Activated CD4-positive, alpha-beta memory T cell treated with anti-CD3 and anti-CD28 coated beads for 36 hours (primary cell): ENCODE measurements at regions not wholly inside any gene's neighbourhood (a gene's known extent, or its start where the extent isn't known, plus 50 kb on each side); places are given as distances from the start of the nearest gene placed in this dataset.

ENCODE experiments used
- CTCF ChIA-PET: fragments of 350-600 bp; sonication (Branson Sonifier 250); formaldehyde crosslinking; loops from one replicate; lab custom pipeline; 2021; ENCODE audit warnings: antibody characterized with exemption, inconsistent platforms; lab: Charles Lee
- POLR2A ChIA-PET: fragments of 350-600 bp; sonication (Branson Sonifier 250); formaldehyde crosslinking; loops from one replicate; lab custom pipeline; 2021; ENCODE audit warnings: antibody characterized with exemption; lab: Charles Lee
- DNase-seq: peaks from one replicate; pipeline ENCODE4 v3.0.0-alpha.2; 2020
- H3K27ac Mint-ChIP-seq: one replicate; pipeline ENCODE4 v1.8.0; 2021; ENCODE audit warnings: mixed read lengths
- H3K27me3 Mint-ChIP-seq: one replicate; pipeline ENCODE4 v1.8.0; 2021; ENCODE audit warnings: mixed read lengths
- H3K36me3 Mint-ChIP-seq: one replicate; pipeline ENCODE4 v1.8.0; 2021; ENCODE audit warnings: mixed read lengths
- H3K4me1 Mint-ChIP-seq: one replicate; pipeline ENCODE4 v1.8.0; 2021; ENCODE audit warnings: low read depth, mixed read lengths
- H3K4me3 Mint-ChIP-seq: one replicate; pipeline ENCODE4 v1.8.0; 2021; ENCODE audit warnings: mild to moderate bottlenecking, mixed read lengths
- H3K9me3 Mint-ChIP-seq: one replicate; pipeline ENCODE4 v1.8.0; 2021; ENCODE audit warnings: mixed read lengths
- intact Hi-C: fragments of 100-400 bp; cut with micrococcal nuclease; formaldehyde crosslinking; loops from one replicate; pipeline ENCODE4 v1.15.1; 2023

- CTCF ChIA-PET = no interaction called here
- no peaks in the 10 kb centered on the region for H3K9me3 Mint-ChIP-seq
- POLR2A ChIA-PET = no interaction called here
- H3K36me3 Mint-ChIP-seq = no peaks in the 10 kb centered on the region
- intact Hi-C loops = no loop called here
- no peak overlapping the region for H3K4me3 Mint-ChIP-seq
- peaks cover 1% of the 10 kb centered on the region for H3K4me1 Mint-ChIP-seq
- no peak for DNase-seq
- H3K27ac Mint-ChIP-seq = no peak overlapping the region
- H3K27me3 Mint-ChIP-seq = peaks cover 64% of the 10 kb centered on the region
Observed at GRCh38 chr17:36813957-36814563, 123.2 kb upstream of the LHX1 start.

- intact Hi-C loops = no loop called here
- peaks cover 64% of the 10 kb centered on the region for H3K27me3 Mint-ChIP-seq
Observed at GRCh38 chr17:36814958-36815357, 122.3 kb upstream of the LHX1 start.

GRCh38 chr17:36816214-36816906, 120.9 kb upstream of the LHX1 start:
- Mint-ChIP-seq H3K27ac (no peak overlapping the region), H3K4me1 (peaks cover 1% of the 10 kb centered on the region), H3K27me3 (peaks cover 56% of the 10 kb centered on the region), H3K9me3 (no peaks in the 10 kb centered on the region), H3K36me3 (no peaks in the 10 kb centered on the region), H3K4me3 (no peak overlapping the region)
- ChIA-PET POLR2A (no interaction called here), CTCF (no interaction called here)
- DNase-seq = no peak
- intact Hi-C loops = no loop called here

More at GRCh38 chr17:36814958-36815357, 122.3 kb upstream of the LHX1 start:
- DNase-seq = no peak
- ChIA-PET CTCF (no interaction called here), POLR2A (no interaction called here)
- Mint-ChIP-seq H3K36me3 (no peaks in the 10 kb centered on the region), H3K27ac (no peak overlapping the region), H3K4me1 (peaks cover 1% of the 10 kb centered on the region), H3K9me3 (no peaks in the 10 kb centered on the region), H3K4me3 (no peak overlapping the region)

GRCh38 chr17:36816907-36817288, 120.4 kb upstream of the LHX1 start:
- H3K36me3 Mint-ChIP-seq = no peaks in the 10 kb centered on the region
- peaks cover 1% of the 10 kb centered on the region for H3K4me1 Mint-ChIP-seq
- ChIA-PET POLR2A (no interaction called here), CTCF (no interaction called here)
- H3K9me3 Mint-ChIP-seq = no peaks in the 10 kb centered on the region
- intact Hi-C loops = no loop called here
- H3K4me3 Mint-ChIP-seq = no peak overlapping the region
- H3K27me3 Mint-ChIP-seq = peaks cover 51% of the 10 kb centered on the region
- H3K27ac Mint-ChIP-seq = no peak overlapping the region
- no peak for DNase-seq

GRCh38 chr17:36817483-36818048, 119.7 kb upstream of the LHX1 start:
- Mint-ChIP-seq H3K4me1 (peaks cover 1% of the 10 kb centered on the region), H3K36me3 (no peaks in the 10 kb centered on the region), H3K4me3 (no peak overlapping the region), H3K27me3 (peaks cover 46% of the 10 kb centered on the region), H3K9me3 (no peaks in the 10 kb centered on the region), H3K27ac (no peak overlapping the region)
- POLR2A ChIA-PET = no interaction called here
- CTCF ChIA-PET = no interaction called here
- DNase-seq = no peak
- intact Hi-C loops = no loop called here

GRCh38 chr17:36818134-36818825, 119.0 kb upstream of the LHX1 start:
- no peak overlapping the region for H3K27ac Mint-ChIP-seq
- no peak overlapping the region for H3K4me3 Mint-ChIP-seq
- H3K4me1 Mint-ChIP-seq = no peaks in the 10 kb centered on the region
- intact Hi-C loops = no loop called here
- ChIA-PET POLR2A (no interaction called here), CTCF (no interaction called here)
- no peaks in the 10 kb centered on the region for H3K9me3 Mint-ChIP-seq
- H3K27me3 Mint-ChIP-seq = peaks cover 42% of the 10 kb centered on the region
- no peak for DNase-seq
- H3K36me3 Mint-ChIP-seq = no peaks in the 10 kb centered on the region

- H3K4me3 Mint-ChIP-seq = no peak overlapping the region
- intact Hi-C loops = no loop called here
- peaks cover 43% of the 10 kb centered on the region for H3K27me3 Mint-ChIP-seq
- DNase-seq = no peak
- no peak overlapping the region for H3K27ac Mint-ChIP-seq
- H3K4me1 Mint-ChIP-seq = no peaks in the 10 kb centered on the region
- no peaks in the 10 kb centered on the region for H3K9me3 Mint-ChIP-seq
- ChIA-PET CTCF (no interaction called here), POLR2A (no interaction called here)
- H3K36me3 Mint-ChIP-seq = no peaks in the 10 kb centered on the region
Observed at GRCh38 chr17:36823850-36824677, 113.2 kb upstream of the LHX1 start.

- Mint-ChIP-seq H3K27ac (no peak overlapping the region), H3K36me3 (no peaks in the 10 kb centered on the region), H3K9me3 (no peaks in the 10 kb centered on the region), H3K4me1 (no peaks in the 10 kb centered on the region), H3K27me3 (peaks cover 38% of the 10 kb centered on the region), H3K4me3 (no peak overlapping the region)
- DNase-seq = no peak
- intact Hi-C loops = no loop called here
- POLR2A ChIA-PET = no interaction called here
- CTCF ChIA-PET = no interaction called here
Observed at GRCh38 chr17:36824678-36825101, 112.6 kb upstream of the LHX1 start.

- intact Hi-C loops = no loop called here
- no peak for DNase-seq
- H3K4me3 Mint-ChIP-seq = no peak overlapping the region
- POLR2A ChIA-PET = no interaction called here
- H3K4me1 Mint-ChIP-seq = no peaks in the 10 kb centered on the region
- no peak overlapping the region for H3K27ac Mint-ChIP-seq
- no peaks in the 10 kb centered on the region for H3K9me3 Mint-ChIP-seq
- CTCF ChIA-PET = no interaction called here
- peaks cover 36% of the 10 kb centered on the region for H3K27me3 Mint-ChIP-seq
- H3K36me3 Mint-ChIP-seq = no peaks in the 10 kb centered on the region
Observed at GRCh38 chr17:36825113-36825512, 112.2 kb upstream of the LHX1 start.

GRCh38 chr17:36825521-36825920, 111.8 kb upstream of the LHX1 start:
- H3K36me3 Mint-ChIP-seq = no peaks in the 10 kb centered on the region
- H3K27me3 Mint-ChIP-seq = peaks cover 36% of the 10 kb centered on the region
- ChIA-PET CTCF (no interaction called here), POLR2A (no interaction called here)
- H3K4me3 Mint-ChIP-seq = no peak overlapping the region
- no peak for DNase-seq
- intact Hi-C loops = no loop called here
- no peaks in the 10 kb centered on the region for H3K9me3 Mint-ChIP-seq
- H3K4me1 Mint-ChIP-seq = no peaks in the 10 kb centered on the region
- H3K27ac Mint-ChIP-seq = no peak overlapping the region

- no peak overlapping the region for H3K27ac Mint-ChIP-seq
- no peaks in the 10 kb centered on the region for H3K9me3 Mint-ChIP-seq
- POLR2A ChIA-PET = no interaction called here
- no peaks in the 10 kb centered on the region for H3K4me1 Mint-ChIP-seq
- CTCF ChIA-PET = no interaction called here
- peaks cover 35% of the 10 kb centered on the region for H3K27me3 Mint-ChIP-seq
- intact Hi-C loops = no loop called here
- no peaks in the 10 kb centered on the region for H3K36me3 Mint-ChIP-seq
- no peak overlapping the region for H3K4me3 Mint-ChIP-seq
- no peak for DNase-seq
Observed at GRCh38 chr17:36825951-36826350, 111.3 kb upstream of the LHX1 start.

- Mint-ChIP-seq H3K27me3 (peaks cover 33% of the 10 kb centered on the region), H3K27ac (no peak overlapping the region), H3K4me3 (no peak overlapping the region), H3K36me3 (no peaks in the 10 kb centered on the region), H3K9me3 (no peaks in the 10 kb centered on the region), H3K4me1 (no peaks in the 10 kb centered on the region)
- intact Hi-C loops = no loop called here
- ChIA-PET CTCF (no interaction called here), POLR2A (no interaction called here)
- no peak for DNase-seq
Observed at GRCh38 chr17:36827081-36827480, 110.2 kb upstream of the LHX1 start.
